ENCODE measurements at regions not wholly inside any gene's neighbourhood (a gene's known extent, or its start where the extent isn't known, plus 50 kb on each side); places are given as distances from the start of the nearest gene placed in this dataset.

- no peak for TF ChIP-seq CTCF (IDR thresholded peaks at IDR 0.05)
- TF ChIP-seq EP300 (IDR thresholded peaks at IDR 0.05) = no peak
Observed at GRCh38 chr3:18720543-18720942, 295.4 kb upstream of the SATB1 start.

Data from sigmoid colon (tissue), 4 donors.